ENCODE measurements at regions not wholly inside any gene's neighbourhood (a gene's known extent, or its start where the extent isn't known, plus 50 kb on each side); places are given as distances from the start of the nearest gene placed in this dataset.

DNA sequence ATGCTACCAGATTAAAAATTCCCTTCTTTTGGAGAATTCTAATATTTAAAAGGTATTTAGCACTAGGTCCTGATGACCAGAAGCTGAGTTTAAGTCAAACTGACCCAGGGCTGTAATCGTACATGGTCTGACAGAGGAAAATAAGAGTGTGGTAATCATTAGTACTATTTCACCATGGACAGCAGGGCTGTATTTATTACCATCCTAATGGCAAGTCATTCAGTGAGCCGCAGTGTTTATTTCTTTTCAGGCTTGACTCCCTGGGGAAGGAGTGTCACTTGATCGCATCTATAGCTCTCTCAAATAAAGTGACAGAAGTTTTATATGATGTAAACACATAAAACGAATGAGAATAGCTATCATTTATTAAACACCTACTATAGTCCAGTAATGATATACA lies 261.8 kb downstream of the BTG1 start:
- Histone ChIP-seq H3K36me3 (ENCODE audit: insufficient read depth, low read length) (no peaks in the 10 kb centered on the region), H3K4me1 (ENCODE audit: insufficient read depth, low read length, poor library complexity, severe bottlenecking) (no peaks in the 10 kb centered on the region), H3K4me2 (ENCODE audit: low read length) (no peak overlapping the region), H3K4me3 (ENCODE audit: low read depth, low read length, poor library complexity, severe bottlenecking) (no peak overlapping the region), H3K9me2 (ENCODE audit: insufficient read depth, low read length) (no peaks in the 10 kb centered on the region), H4K20me1 (ENCODE audit: insufficient read depth, low read length) (no peaks in the 10 kb centered on the region), H2AFZ (ENCODE audit: low read length) (no peak overlapping the region), H3K9me3 (ENCODE audit: low read length) (no peaks in the 10 kb centered on the region), H3K79me2 (ENCODE audit: insufficient read depth, low read depth, low read length) (no peaks in the 10 kb centered on the region), H3K27ac (ENCODE audit: low read depth, low read length, poor library complexity, severe bottlenecking) (no peak overlapping the region)
- BruUV-seq (replicated peaks) = no TSS peak
- no peak for DNase-seq (ENCODE audit: low spot score)
- CTCF ChIA-PET (ENCODE audit: unreplicated experiment) = interaction anchor here (0.7 kb wide), 1 partner anchor 8 kb away, joined by 3 read pairs; no protein-coding TSS in a partner anchor
- intact Hi-C loops (cut with micrococcal nuclease; ENCODE audit: unreplicated experiment) = no loop called here
- POLR2A ChIA-PET = interaction anchor here (0.6 to 1.8 kb wide), 4 partner anchors 9 to 1169 kb away, joined by 3 to 5 read pairs (median 3); no protein-coding TSS in a partner anchor
- TF ChIP-seq EZH2phosphoT487 (IDR thresholded peaks at IDR 0.05; ENCODE audit: borderline replicate concordance, low read depth, low read length) = no peak

GRCh38 chr12:91882910-91883309 lies 262.7 kb downstream of the BTG1 start:
- POLR2A ChIA-PET = interaction anchor here (0.6 to 1.8 kb wide), 6 partner anchors 9 to 39 kb away, joined by 3 to 5 read pairs (median 3); no protein-coding TSS in a partner anchor
- TF ChIP-seq, protein P1, sequence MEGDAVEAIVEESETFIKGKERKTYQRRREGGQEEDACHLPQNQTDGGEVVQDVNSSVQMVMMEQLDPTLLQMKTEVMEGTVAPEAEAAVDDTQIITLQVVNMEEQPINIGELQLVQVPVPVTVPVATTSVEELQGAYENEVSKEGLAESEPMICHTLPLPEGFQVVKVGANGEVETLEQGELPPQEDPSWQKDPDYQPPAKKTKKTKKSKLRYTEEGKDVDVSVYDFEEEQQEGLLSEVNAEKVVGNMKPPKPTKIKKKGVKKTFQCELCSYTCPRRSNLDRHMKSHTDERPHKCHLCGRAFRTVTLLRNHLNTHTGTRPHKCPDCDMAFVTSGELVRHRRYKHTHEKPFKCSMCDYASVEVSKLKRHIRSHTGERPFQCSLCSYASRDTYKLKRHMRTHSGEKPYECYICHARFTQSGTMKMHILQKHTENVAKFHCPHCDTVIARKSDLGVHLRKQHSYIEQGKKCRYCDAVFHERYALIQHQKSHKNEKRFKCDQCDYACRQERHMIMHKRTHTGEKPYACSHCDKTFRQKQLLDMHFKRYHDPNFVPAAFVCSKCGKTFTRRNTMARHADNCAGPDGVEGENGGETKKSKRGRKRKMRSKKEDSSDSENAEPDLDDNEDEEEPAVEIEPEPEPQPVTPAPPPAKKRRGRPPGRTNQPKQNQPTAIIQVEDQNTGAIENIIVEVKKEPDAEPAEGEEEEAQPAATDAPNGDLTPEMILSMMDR (conservative IDR thresholded peaks at IDR 0.05; ENCODE audit: low read length) = no peak
- no peak for TF ChIP-seq EZH2phosphoT487 (IDR thresholded peaks at IDR 0.05; ENCODE audit: borderline replicate concordance, low read depth, low read length)
- H3K4me2 ChIP-seq (ENCODE audit: low read length) = no peak overlapping the region
- no peak for DNase-seq (ENCODE audit: low spot score)
- CTCF ChIA-PET (ENCODE audit: unreplicated experiment) = no interaction called here
- H3K27ac ChIP-seq (ENCODE audit: low read depth, low read length, poor library complexity, severe bottlenecking) = no peak overlapping the region
- BruUV-seq (replicated peaks) = no TSS peak
- H3K79me2 ChIP-seq (ENCODE audit: insufficient read depth, low read depth, low read length) = no peaks in the 10 kb centered on the region
- no peaks in the 10 kb centered on the region for H3K36me3 ChIP-seq (ENCODE audit: insufficient read depth, low read length)
- intact Hi-C loops (cut with micrococcal nuclease; ENCODE audit: unreplicated experiment) = no loop called here
- no peaks in the 10 kb centered on the region for H3K9me3 ChIP-seq (ENCODE audit: low read length)
- H2AFZ ChIP-seq (ENCODE audit: low read length) = no peak overlapping the region
- H3K9me2 ChIP-seq (ENCODE audit: insufficient read depth, low read length) = no peaks in the 10 kb centered on the region
- no peaks in the 10 kb centered on the region for H3K4me1 ChIP-seq (ENCODE audit: insufficient read depth, low read length, poor library complexity, severe bottlenecking)
- no peak overlapping the region for H3K4me3 ChIP-seq (ENCODE audit: low read depth, low read length, poor library complexity, severe bottlenecking)
- H4K20me1 ChIP-seq (ENCODE audit: insufficient read depth, low read length) = no peaks in the 10 kb centered on the region

- no TSS peak for BruUV-seq (replicated peaks)
- Histone ChIP-seq H3K79me2 (ENCODE audit: insufficient read depth, low read depth, low read length) (no peaks in the 10 kb centered on the region), H3K27ac (ENCODE audit: low read depth, low read length, poor library complexity, severe bottlenecking) (no peak overlapping the region), H3K4me2 (ENCODE audit: low read length) (no peak overlapping the region), H4K20me1 (ENCODE audit: insufficient read depth, low read length) (no peaks in the 10 kb centered on the region), H2AFZ (ENCODE audit: low read length) (no peak overlapping the region), H3K4me3 (ENCODE audit: low read depth, low read length, poor library complexity, severe bottlenecking) (no peak overlapping the region), H3K36me3 (ENCODE audit: insufficient read depth, low read length) (no peaks in the 10 kb centered on the region), H3K4me1 (ENCODE audit: insufficient read depth, low read length, poor library complexity, severe bottlenecking) (no peaks in the 10 kb centered on the region), H3K9me2 (ENCODE audit: insufficient read depth, low read length) (no peaks in the 10 kb centered on the region), H3K9me3 (ENCODE audit: low read length) (no peaks in the 10 kb centered on the region)
- ChIA-PET CTCF (ENCODE audit: unreplicated experiment) (no interaction called here), POLR2A (interaction anchor here (1.0 kb wide), 1 partner anchor 18 kb away, joined by 3 read pairs; no protein-coding TSS in a partner anchor)
- TF ChIP-seq, protein P1 (conservative IDR thresholded peaks at IDR 0.05; ENCODE audit: low read length) = no peak
- TF ChIP-seq EZH2phosphoT487 (IDR thresholded peaks at IDR 0.05; ENCODE audit: borderline replicate concordance, low read depth, low read length) = no peak
- intact Hi-C loops (cut with micrococcal nuclease; ENCODE audit: unreplicated experiment) = no loop called here
- DNase-seq (ENCODE audit: low spot score) = no peak
Observed at GRCh38 chr12:91880528-91880927, 265.1 kb downstream of the BTG1 start.
